Esophagus squamous epithelium (tissue), 5 donors: ENCODE measurements at regions not wholly inside any gene's neighbourhood (a gene's known extent, or its start where the extent isn't known, plus 50 kb on each side); places are given as distances from the start of the nearest gene placed in this dataset.

Experiments
- DNase-seq: peaks from one replicate; lab custom pipeline; 2025; lab: John Stamatoyannopoulos, UW
- H3K27ac ChIP-seq, 4 donors: fragments of 200-600 bp; sonication (generic); one replicate each; pipeline ENCODE4 v1.5.1; 2016 to 2019; ENCODE audit warnings: mild to moderate bottlenecking in 1 of 4
- H3K27me3 ChIP-seq, 4 donors: fragments of 200-600 bp; sonication (generic); 1 replicate in 3 of 4; 2 replicates in 1 of 4; pipeline versions ENCODE4 v1.5.1 to v1.6.0; 2017 to 2021; ENCODE audit warnings: antibody characterized with exemption in 1 of 4
- H3K36me3 ChIP-seq, 3 donors: fragments of 200-600 bp; sonication (generic); one replicate each; pipeline ENCODE4 v1.5.1; 2016 to 2019
- H3K4me1 ChIP-seq, 3 donors: fragments of 200-600 bp; sonication (generic); one replicate each; pipeline ENCODE4 v1.5.1; 2017 to 2019
- H3K4me3 ChIP-seq, 4 donors: fragments of 200-600 bp; sonication (generic); 1 replicate in 3 of 4; 2 replicates in 1 of 4; pipeline ENCODE4 v1.5.1; 2016 to 2019; ENCODE audit warnings: mild to moderate bottlenecking in 2 of 4, moderate library complexity in 1 of 4
- H3K9me3 ChIP-seq, 3 donors: fragments of 200-600 bp; sonication (generic); one replicate each; pipeline ENCODE4 v1.5.1; 2016 to 2019
- CTCF ChIP-seq, 6 experiments: fragments of 450-650 bp in 4 of 6; fragments of 200-600 bp in 2 of 6; sonication (generic) in 2 of 6; IDR thresholded peaks; one replicate each; pipeline ENCODE4 v1.5.1; 2016 to 2019; ENCODE audit warnings: antibody characterized with exemption in 6 of 6, mild to moderate bottlenecking in 4 of 6, moderate library complexity in 4 of 6
- POLR2A ChIP-seq, 4 donors: fragments of 450-650 bp; IDR thresholded peaks; one replicate each; pipeline ENCODE4 v1.6.1; 2017; ENCODE audit warnings: antibody characterized with exemption in 4 of 4, mild to moderate bottlenecking in 4 of 4, moderate library complexity in 3 of 4
- WGBS, 2 donors: methylation state at CpG; one replicate each; pipeline ENCODE4 v1.1.5; 2018; 5-methylcytosine and 5-hydroxymethylcytosine counted together
- intact Hi-C: fragments of 100-400 bp; cut with DNase I; formaldehyde crosslinking; loops from one replicate; pipeline ENCODE4 v1.15.0; 2022
- donor health status: DM: yes; HTN: yes; CAD: no.

- Histone ChIP-seq H3K27me3 (no peaks in the 10 kb centered on the region), H3K4me1 (no peaks in the 10 kb centered on the region), H3K9me3 (no peaks in the 10 kb centered on the region), H3K27ac (no peak overlapping the region), H3K36me3 (no peaks in the 10 kb centered on the region), H3K4me3 (no peak overlapping the region)
- TF ChIP-seq POLR2A (IDR thresholded peaks at IDR 0.05), result no peak
- intact Hi-C loops, result no loop called here
- 85% methylated on average over 6 of the region's 6 CpGs for WGBS, 2 donors
- no peak for DNase-seq
These were observed 73.1 kb upstream of the BARX2 start for GRCh38 chr11:129302386-129303101.

- H3K9me3 ChIP-seq, result no peaks in the 10 kb centered on the region
- 70 to 77% methylated on average over 3 of the region's 3 CpGs for WGBS, 2 donors
- H3K36me3 ChIP-seq, result no peaks in the 10 kb centered on the region
- H3K27ac ChIP-seq, result no peak overlapping the region
- no peaks in the 10 kb centered on the region for H3K27me3 ChIP-seq
- H3K4me1 ChIP-seq, result no peaks in the 10 kb centered on the region
- TF ChIP-seq POLR2A (IDR thresholded peaks at IDR 0.05), result no peak
- TF ChIP-seq CTCF (IDR thresholded peaks at IDR 0.05), result no peak
- intact Hi-C loops, result no loop called here
- DNase-seq, result no peak
- no peak overlapping the region for H3K4me3 ChIP-seq
These were observed 75.5 kb upstream of the BARX2 start for GRCh38 chr11:129300099-129300498.

- TF ChIP-seq CTCF (IDR thresholded peaks at IDR 0.05) (no peak), POLR2A (IDR thresholded peaks at IDR 0.05) (no peak)
- 70 to 78% methylated on average over 2 of the region's 2 CpGs for WGBS, 2 donors
- Histone ChIP-seq H3K9me3 (no peaks in the 10 kb centered on the region), H3K27me3 (no peaks in the 10 kb centered on the region), H3K4me3 (no peak overlapping the region), H3K36me3 (no peaks in the 10 kb centered on the region), H3K4me1 (no peaks in the 10 kb centered on the region), H3K27ac (no peak overlapping the region)
- DNase-seq, result no peak
- intact Hi-C loops, result no loop called here
These were observed 76.7 kb upstream of the BARX2 start for GRCh38 chr11:129298988-129299387.

- Histone ChIP-seq H3K27me3 (no peaks in the 10 kb centered on the region), H3K4me3 (no peak overlapping the region), H3K27ac (no peak overlapping the region), H3K9me3 (no peaks in the 10 kb centered on the region), H3K36me3 (no peaks in the 10 kb centered on the region), H3K4me1 (no peaks in the 10 kb centered on the region)
- intact Hi-C loops, result no loop called here
- WGBS, 2 donors, result 70 to 75% methylated on average over 5 of the region's 5 CpGs
- DNase-seq, result no peak
- TF ChIP-seq CTCF (IDR thresholded peaks at IDR 0.05), result no peak
- TF ChIP-seq POLR2A (IDR thresholded peaks at IDR 0.05), result no peak
These were observed 79.9 kb upstream of the BARX2 start for GRCh38 chr11:129295746-129296145.

- Histone ChIP-seq H3K27me3 (peaks cover 0 to 5% (median 0%) of the 10 kb centered on the region in 4 donors), H3K4me3 (no peak overlapping the region), H3K27ac (no peak overlapping the region), H3K4me1 (no peaks in the 10 kb centered on the region), H3K9me3 (no peaks in the 10 kb centered on the region), H3K36me3 (no peaks in the 10 kb centered on the region)
- 38 to 81% methylated on average over 2 of the region's 2 CpGs for WGBS, 2 donors
- TF ChIP-seq CTCF (IDR thresholded peaks at IDR 0.05) (no peak), POLR2A (IDR thresholded peaks at IDR 0.05) (no peak)
- intact Hi-C loops, result no loop called here
- no peak for DNase-seq
These were observed 82.9 kb upstream of the BARX2 start for GRCh38 chr11:129292771-129293170.
